Right cardiac atrium (tissue), 5 donors: ENCODE measurements at regions not wholly inside any gene's neighbourhood (a gene's known extent, or its start where the extent isn't known, plus 50 kb on each side); places are given as distances from the start of the nearest gene placed in this dataset.

Source experiments
- ATAC-seq, 2 donors: fragments of 200-7000 bp; cut with Tn5 transposase; one replicate each; pipeline versions ENCODE4 v1.8.0 to v1.9.1; 2020; ENCODE audit warnings: moderate library complexity in 2 of 2, mild to moderate bottlenecking in 1 of 2
- DNase-seq, 3 donors: peaks; one replicate each; pipeline ENCODE4 v3.0.0-alpha.2; 2020
- H3K27ac ChIP-seq: one replicate; pipeline ENCODE4 v1.5.1; 2013; ENCODE audit warnings: mild to moderate bottlenecking, low read length, control low read depth, moderate library complexity
- H3K27me3 ChIP-seq: one replicate; pipeline ENCODE4 v1.6.1; 2013; ENCODE audit not compliant: control insufficient read depth, insufficient read depth
- H3K4me1 ChIP-seq: one replicate; pipeline ENCODE4 v1.6.1; 2013; ENCODE audit warnings: low read length; ENCODE audit not compliant: control insufficient read depth, insufficient read depth
- H3K4me3 ChIP-seq: one replicate; pipeline ENCODE4 v1.5.1; 2013; ENCODE audit warnings: low read length, control low read depth
- H3K9me3 ChIP-seq: one replicate; pipeline ENCODE4 v1.6.1; 2013; ENCODE audit warnings: low read length; ENCODE audit not compliant: control insufficient read depth
- WGBS: extraction: QIAGEN DNeasy Blood & Tissue Kit; methylation state at CpG from one replicate; pipeline ENCODE4 v1.1.7; 2013; 5-methylcytosine and 5-hydroxymethylcytosine counted together
- intact Hi-C, 4 donors: fragments of 100-400 bp; cut with DNase I; formaldehyde crosslinking; loops; one replicate each; pipeline versions ENCODE4 v1.11.0 to v1.14.0; 2022 to 2023
- donor health status: healthy with polysubstance abuse.
- donor health status: DM: no; HTN: yes; CAD: no.
- donor health status: DM: no; HTN: no; CAD: no.
- donor health status: DM: no; HTN: yes; CAD: no; lungs with severe emphysema.
- donor health status: DM: yes; HTN: yes; CAD: no.

DNA sequence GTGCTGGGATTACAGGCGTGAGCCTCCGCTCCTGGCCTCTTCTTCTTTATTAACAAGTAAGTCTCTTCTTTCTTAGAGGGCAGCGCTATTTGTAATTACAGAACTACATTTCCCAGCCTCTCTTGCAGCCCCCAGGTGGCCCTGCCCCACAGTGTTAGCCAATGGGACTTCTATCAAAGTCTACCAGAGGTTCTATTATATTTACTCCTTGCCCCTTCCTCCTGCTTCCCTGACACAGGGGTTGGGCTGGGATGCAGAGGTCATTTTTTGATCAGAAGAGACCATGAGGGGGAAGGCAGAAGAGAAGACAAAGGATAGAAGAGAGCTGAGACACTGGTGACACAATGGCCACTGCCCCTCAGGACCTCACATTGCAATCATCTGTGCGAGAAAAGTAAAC, 224.2 kb downstream of the SYK start:
- no peaks in the 10 kb centered on the region for H3K4me1 ChIP-seq
- ATAC-seq (no peak), DNase-seq (no peak)
- H3K9me3 ChIP-seq = no peaks in the 10 kb centered on the region
- H3K27ac ChIP-seq = no peak overlapping the region
- H3K4me3 ChIP-seq = no peak overlapping the region
- intact Hi-C loops = no loop called here
- 82% methylated on average over 4 of the region's 4 CpGs for WGBS
- no peaks in the 10 kb centered on the region for H3K27me3 ChIP-seq

DNA sequence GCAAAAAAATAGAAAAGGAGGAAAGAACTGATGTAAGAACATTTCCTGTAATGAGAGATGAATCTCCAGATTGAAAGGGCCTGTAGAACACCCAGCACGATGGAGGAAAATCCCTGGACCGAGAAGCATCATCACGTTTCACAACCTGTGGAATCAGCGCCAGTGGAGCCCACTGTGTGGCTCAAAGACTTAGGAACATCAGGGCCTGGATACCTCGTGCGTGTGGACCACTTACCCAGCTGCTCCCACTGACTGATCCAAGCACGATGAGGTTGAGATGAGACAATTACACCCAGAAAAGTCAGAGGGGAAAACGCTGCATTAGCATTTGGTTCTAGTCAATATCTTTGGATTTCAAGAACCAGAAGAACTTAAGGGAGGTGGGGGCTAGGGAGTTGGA, 224.6 kb downstream of the SYK start:
- WGBS = 82% methylated on average over 8 of the region's 8 CpGs
- DNase-seq = no peak
- intact Hi-C loops = no loop called here

GRCh38 chr9:91027005-91027404, 225.4 kb downstream of the SYK start:
- H3K4me3 ChIP-seq = no peak overlapping the region
- no peak overlapping the region for H3K27ac ChIP-seq
- ATAC-seq (no peak), DNase-seq (no peak)
- intact Hi-C loops = no loop called here
- no peaks in the 10 kb centered on the region for H3K4me1 ChIP-seq
- no peaks in the 10 kb centered on the region for H3K27me3 ChIP-seq
- H3K9me3 ChIP-seq = no peaks in the 10 kb centered on the region
- WGBS = 91% methylated on average over 3 of the region's 3 CpGs

More for the DNA sequence above, 224.6 kb downstream of the SYK start:
- no peak for ATAC-seq
- H3K27ac ChIP-seq = no peak overlapping the region
- no peaks in the 10 kb centered on the region for H3K4me1 ChIP-seq
- H3K4me3 ChIP-seq = no peak overlapping the region
- H3K27me3 ChIP-seq = no peaks in the 10 kb centered on the region
- no peaks in the 10 kb centered on the region for H3K9me3 ChIP-seq

DNA sequence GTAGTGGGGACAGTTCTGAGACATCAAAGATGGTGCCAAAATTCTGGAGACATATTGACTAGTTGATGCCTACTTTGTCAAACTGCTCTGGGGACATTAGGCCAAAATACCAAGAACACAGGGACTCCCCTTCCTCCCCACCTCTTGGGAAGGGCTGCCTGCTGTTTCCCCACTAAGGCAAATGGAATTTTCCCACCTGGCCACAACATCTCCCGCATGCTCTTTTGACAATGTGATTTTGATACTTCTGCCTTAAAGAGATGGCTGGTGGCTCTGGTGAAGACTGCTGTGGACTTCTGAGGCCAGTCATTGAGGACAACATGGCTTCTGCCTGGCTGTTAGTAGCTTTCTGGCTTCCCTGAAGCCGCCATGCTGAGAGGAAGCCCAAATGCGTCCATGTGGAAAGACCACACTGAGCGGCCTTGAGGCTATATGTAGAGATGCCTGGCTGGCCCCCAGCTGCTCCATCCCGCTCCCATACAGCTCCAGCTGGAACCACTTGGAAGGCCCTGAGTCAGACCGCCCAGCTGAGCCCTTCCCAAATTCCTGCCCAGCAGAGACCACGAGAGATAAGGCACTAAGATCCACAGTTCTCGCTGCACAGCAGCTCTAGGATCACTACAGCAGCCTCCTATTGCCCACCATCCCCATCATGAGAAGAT, 226.7 kb downstream of the SYK start:
- Histone ChIP-seq H3K27ac (no peak overlapping the region), H3K4me3 (no peak overlapping the region), H3K27me3 (no peaks in the 10 kb centered on the region), H3K9me3 (no peaks in the 10 kb centered on the region), H3K4me1 (no peaks in the 10 kb centered on the region)
- ATAC-seq (peak in 1 of 2 donors; percentile 22), DNase-seq (no peak)
- intact Hi-C loops = no loop called here
- 90% methylated on average over 8 of the region's 8 CpGs for WGBS

DNA sequence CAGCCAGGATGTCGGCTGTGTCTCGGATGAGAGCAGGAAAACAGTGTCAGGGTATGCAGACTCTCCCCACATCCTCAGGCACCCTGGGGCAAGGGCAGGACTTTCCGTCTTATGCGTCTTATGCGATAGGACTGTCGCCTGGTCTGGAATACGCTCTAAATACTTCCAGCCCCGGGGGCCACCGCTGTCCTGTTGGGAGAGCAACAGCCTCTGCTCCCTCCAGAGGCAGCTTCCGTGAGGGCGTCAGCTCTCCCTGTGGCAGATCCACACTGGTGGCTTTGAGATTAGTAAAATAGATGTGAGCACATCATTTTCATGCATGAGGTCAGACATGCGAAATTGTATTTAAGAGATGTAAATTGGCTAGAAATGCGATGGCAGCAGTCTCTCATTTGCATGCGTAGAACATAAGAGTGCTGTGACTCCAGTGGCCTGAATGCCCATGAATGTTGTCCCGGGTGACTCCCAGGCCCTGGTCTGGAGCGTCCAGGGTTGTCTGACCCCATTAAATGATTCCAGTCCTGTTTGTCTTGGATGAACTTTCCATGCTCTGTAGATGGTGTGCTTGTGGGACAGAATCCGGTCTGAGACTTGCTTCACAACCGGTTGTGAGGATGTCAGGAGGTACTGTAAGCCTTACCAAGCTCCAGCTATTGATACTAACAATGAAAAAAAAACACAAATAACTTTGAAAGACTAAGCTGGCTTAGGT, 228.2 kb downstream of the SYK start:
- ATAC-seq = no peak
- Histone ChIP-seq H3K27ac (no peak overlapping the region), H3K27me3 (no peaks in the 10 kb centered on the region), H3K9me3 (no peaks in the 10 kb centered on the region), H3K4me3 (no peak overlapping the region), H3K4me1 (no peaks in the 10 kb centered on the region)
- DNase-seq = peak in 1 of 3 donors; percentile 24
- intact Hi-C loops = loop anchor here in 2 of 4 donors (10.0 kb wide), 2 partner anchors 395 to 405 kb away; partner anchors contain the start of gene NFIL3 (in 1 of the 2)
- 65% methylated on average over 18 of the region's 18 CpGs for WGBS

GRCh38 chr9:91032121-91032531, 230.5 kb downstream of the SYK start:
- Histone ChIP-seq H3K9me3 (no peaks in the 10 kb centered on the region), H3K27ac (no peak overlapping the region), H3K4me3 (no peak overlapping the region), H3K27me3 (no peaks in the 10 kb centered on the region), H3K4me1 (no peaks in the 10 kb centered on the region)
- peak in 1 of 3 donors; percentile 9 for DNase-seq
- no peak for ATAC-seq
- intact Hi-C loops = loop anchor here in 2 of 4 donors (10.0 kb wide), 2 partner anchors 393 to 403 kb away; partner anchors contain the start of gene NFIL3 (in 1 of the 2)
- WGBS = 69% methylated on average over 7 of the region's 7 CpGs

DNA sequence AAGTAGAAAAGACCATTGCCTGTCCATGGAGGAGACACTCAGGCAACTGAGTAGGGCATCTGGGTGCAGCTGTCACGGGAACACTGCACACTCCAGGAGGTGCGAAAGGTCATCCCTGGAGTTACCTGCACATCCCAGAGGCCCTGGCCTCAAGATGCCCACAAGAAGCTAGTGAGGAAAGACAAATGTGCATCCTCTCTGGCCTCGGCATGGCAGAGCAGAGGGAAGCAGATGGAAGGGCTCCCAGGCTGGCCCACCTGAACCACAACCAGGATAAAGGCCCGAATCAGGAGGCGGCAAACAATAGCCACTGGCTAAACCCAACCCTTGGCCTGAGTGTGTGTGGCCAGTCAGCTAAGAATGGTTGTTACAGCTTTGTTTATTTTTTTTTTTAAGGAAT, 231.7 kb downstream of the SYK start:
- Histone ChIP-seq H3K27me3 (no peaks in the 10 kb centered on the region), H3K9me3 (no peaks in the 10 kb centered on the region), H3K4me1 (no peaks in the 10 kb centered on the region), H3K27ac (no peak overlapping the region), H3K4me3 (no peak overlapping the region)
- intact Hi-C loops = loop anchor here in 2 of 4 donors (10.0 kb wide), 2 partner anchors 392 to 402 kb away; partner anchors contain the start of gene NFIL3 (in 1 of the 2)
- ATAC-seq (no peak), DNase-seq (no peak)
- WGBS = 96% methylated on average over 5 of the region's 5 CpGs

DNA sequence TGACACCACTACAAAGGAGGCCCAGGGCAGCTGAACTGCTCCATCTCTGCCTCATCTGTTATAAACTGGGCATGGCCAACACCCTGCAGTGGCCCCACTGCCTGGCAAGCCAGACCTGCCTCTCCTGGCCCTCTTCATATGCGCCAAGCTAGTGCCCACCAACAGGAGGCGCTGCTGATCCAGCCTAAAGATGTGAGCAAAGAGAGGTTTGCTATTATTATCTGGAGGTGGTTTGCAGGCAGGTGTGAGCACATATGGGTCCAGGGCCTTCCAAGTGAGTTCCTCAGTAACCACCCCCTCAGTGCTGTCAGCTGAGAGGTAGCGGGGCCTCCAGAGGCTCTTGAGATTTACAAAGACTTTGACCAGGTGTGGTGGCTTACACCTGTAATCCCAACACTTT, 232.2 kb downstream of the SYK start:
- Histone ChIP-seq H3K9me3 (no peaks in the 10 kb centered on the region), H3K27ac (no peak overlapping the region), H3K4me3 (no peak overlapping the region), H3K4me1 (no peaks in the 10 kb centered on the region), H3K27me3 (no peaks in the 10 kb centered on the region)
- peak in 2 of 3 donors; percentile 51 to 62 for DNase-seq
- intact Hi-C loops = loop anchor here in 2 of 4 donors (10.0 kb wide), 2 partner anchors 391 to 401 kb away; partner anchors contain the start of gene NFIL3 (in 1 of the 2)
- 95% methylated on average over 3 of the region's 3 CpGs for WGBS
- no peak for ATAC-seq

- ATAC-seq = no peak
- Histone ChIP-seq H3K27ac (no peak overlapping the region), H3K4me1 (no peaks in the 10 kb centered on the region), H3K9me3 (no peaks in the 10 kb centered on the region), H3K27me3 (no peaks in the 10 kb centered on the region), H3K4me3 (no peak overlapping the region)
- DNase-seq = no peak
- intact Hi-C loops = loop anchor here in 2 of 4 donors (10.0 kb wide), 2 partner anchors 390 to 400 kb away; partner anchors contain the start of gene NFIL3 (in 1 of the 2)
- 83% methylated on average over 9 of the region's 9 CpGs for WGBS
These were observed 232.9 kb downstream of the SYK start for GRCh38 chr9:91034521-91034920.

- no peaks in the 10 kb centered on the region for H3K27me3 ChIP-seq
- no peak overlapping the region for H3K27ac ChIP-seq
- no peak for ATAC-seq
- no peaks in the 10 kb centered on the region for H3K9me3 ChIP-seq
- no peak for DNase-seq
- intact Hi-C loops = loop anchor here in 3 of 4 donors (5.0 to 10.0 kb wide), 3 partner anchors 390 to 400 kb away; partner anchors contain the start of gene NFIL3 (in 1 of the 3)
- WGBS = 77% methylated on average over 18 of the region's 18 CpGs
- no peak overlapping the region for H3K4me3 ChIP-seq
- no peaks in the 10 kb centered on the region for H3K4me1 ChIP-seq
These were observed 233.6 kb downstream of the SYK start for GRCh38 chr9:91034976-91035824.
